Body of pancreas (tissue), 4 donors: ENCODE measurements at regions not wholly inside any gene's neighbourhood (a gene's known extent, or its start where the extent isn't known, plus 50 kb on each side); places are given as distances from the start of the nearest gene placed in this dataset.

Experiments used
- ATAC-seq: fragments of 150-250 bp; one replicate; pipeline ENCODE4 v1.9.1; 2016
- DNase-seq, 4 donors: peaks; one replicate each; pipeline ENCODE4 v3.0.0-alpha.2; 2019
- H3K27ac ChIP-seq, 4 donors: fragments of 200-600 bp; sonication (generic); 1 replicate in 3 of 4; 2 replicates in 1 of 4; pipeline versions ENCODE4 v1.5.1 to v1.6.1; 2016 to 2019; ENCODE audit warnings: mild to moderate bottlenecking in 1 of 4, mixed read lengths in 1 of 4, moderate library complexity in 1 of 4
- H3K27me3 ChIP-seq, 2 donors: fragments of 200-600 bp; sonication (generic); one replicate each; pipeline ENCODE4 v1.6.0; 2016; ENCODE audit warnings: mild to moderate bottlenecking in 1 of 2
- H3K36me3 ChIP-seq, 2 donors: fragments of 200-600 bp; sonication (generic); replicated peaks in 1 of 2; 2 replicates each; pipeline ENCODE4 v1.5.1; 2016; ENCODE audit warnings: low read depth in 2 of 2; ENCODE audit not compliant: insufficient read depth in 1 of 2
- H3K4me1 ChIP-seq: fragments of 200-600 bp; sonication (generic); one replicate; pipeline ENCODE4 v1.6.0; 2016
- H3K4me3 ChIP-seq, 2 donors: fragments of 200-600 bp; sonication (generic); 1 replicate in 1 of 2; 2 replicates in 1 of 2; pipeline ENCODE4 v1.5.1; 2016 to 2019
- H3K9me3 ChIP-seq, 3 donors: fragments of 200-600 bp; sonication (generic); 1 replicate in 2 of 3; 2 replicates in 1 of 3; pipeline ENCODE4 v1.5.1; 2016
- POLR2A ChIP-seq, 3 donors: fragments of 450-650 bp; IDR thresholded peaks; one replicate each; pipeline ENCODE4 v1.6.1; 2016; ENCODE audit warnings: antibody characterized with exemption in 3 of 3, mild to moderate bottlenecking in 2 of 3
- WGBS, 2 donors: methylation state at CpG; one replicate each; pipeline ENCODE4 v1.1.5; 2017; 5-methylcytosine and 5-hydroxymethylcytosine counted together
- intact Hi-C: fragments of 100-400 bp; cut with DNase I; formaldehyde crosslinking; loops from one replicate; pipeline ENCODE4 v1.15.1; 2023
- TF ChIP-seq, protein P1 (sequence below), 7 experiments: fragments of 450-650 bp in 4 of 7; fragments of 200-600 bp in 3 of 7; sonication (generic) in 3 of 7; IDR thresholded peaks; one replicate each; pipeline ENCODE4 v1.5.1; 2016 to 2019; ENCODE audit warnings: antibody characterized with exemption in 7 of 7

DNA sequence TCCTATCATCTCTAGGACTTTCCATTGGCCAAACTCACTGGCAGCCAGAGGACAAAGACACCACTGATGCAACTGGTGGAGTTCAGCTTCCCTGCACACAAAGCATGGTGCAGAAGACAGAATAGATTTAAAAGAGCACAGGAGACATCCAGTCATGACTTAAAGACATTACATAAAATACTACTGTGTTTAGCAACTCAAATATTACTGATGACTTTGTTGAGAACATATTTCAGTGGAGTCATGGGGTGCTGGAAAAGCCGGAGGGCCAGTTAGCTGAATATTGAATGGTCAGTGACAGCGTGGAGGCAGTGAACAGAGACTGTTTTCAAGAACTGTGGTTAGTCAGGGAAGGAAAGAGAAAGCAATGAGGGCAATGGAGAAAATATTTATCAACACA lies 296.3 kb upstream of the NRP1 start:
- Histone ChIP-seq H3K27me3 (no peaks in the 10 kb centered on the region), H3K27ac (no peak overlapping the region), H3K4me1 (no peaks in the 10 kb centered on the region), H3K9me3 (no peaks in the 10 kb centered on the region), H3K4me3 (no peak overlapping the region), H3K36me3 (no peaks in the 10 kb centered on the region)
- ATAC-seq (no peak), DNase-seq (no peak)
- TF ChIP-seq, protein P1, sequence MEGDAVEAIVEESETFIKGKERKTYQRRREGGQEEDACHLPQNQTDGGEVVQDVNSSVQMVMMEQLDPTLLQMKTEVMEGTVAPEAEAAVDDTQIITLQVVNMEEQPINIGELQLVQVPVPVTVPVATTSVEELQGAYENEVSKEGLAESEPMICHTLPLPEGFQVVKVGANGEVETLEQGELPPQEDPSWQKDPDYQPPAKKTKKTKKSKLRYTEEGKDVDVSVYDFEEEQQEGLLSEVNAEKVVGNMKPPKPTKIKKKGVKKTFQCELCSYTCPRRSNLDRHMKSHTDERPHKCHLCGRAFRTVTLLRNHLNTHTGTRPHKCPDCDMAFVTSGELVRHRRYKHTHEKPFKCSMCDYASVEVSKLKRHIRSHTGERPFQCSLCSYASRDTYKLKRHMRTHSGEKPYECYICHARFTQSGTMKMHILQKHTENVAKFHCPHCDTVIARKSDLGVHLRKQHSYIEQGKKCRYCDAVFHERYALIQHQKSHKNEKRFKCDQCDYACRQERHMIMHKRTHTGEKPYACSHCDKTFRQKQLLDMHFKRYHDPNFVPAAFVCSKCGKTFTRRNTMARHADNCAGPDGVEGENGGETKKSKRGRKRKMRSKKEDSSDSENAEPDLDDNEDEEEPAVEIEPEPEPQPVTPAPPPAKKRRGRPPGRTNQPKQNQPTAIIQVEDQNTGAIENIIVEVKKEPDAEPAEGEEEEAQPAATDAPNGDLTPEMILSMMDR (IDR thresholded peaks at IDR 0.05), result no peak
- TF ChIP-seq POLR2A (IDR thresholded peaks at IDR 0.05), result no peak
- intact Hi-C loops, result no loop called here
- WGBS, 2 donors, result 85 to 97% methylated on average over 2 of the region's 2 CpGs

DNA sequence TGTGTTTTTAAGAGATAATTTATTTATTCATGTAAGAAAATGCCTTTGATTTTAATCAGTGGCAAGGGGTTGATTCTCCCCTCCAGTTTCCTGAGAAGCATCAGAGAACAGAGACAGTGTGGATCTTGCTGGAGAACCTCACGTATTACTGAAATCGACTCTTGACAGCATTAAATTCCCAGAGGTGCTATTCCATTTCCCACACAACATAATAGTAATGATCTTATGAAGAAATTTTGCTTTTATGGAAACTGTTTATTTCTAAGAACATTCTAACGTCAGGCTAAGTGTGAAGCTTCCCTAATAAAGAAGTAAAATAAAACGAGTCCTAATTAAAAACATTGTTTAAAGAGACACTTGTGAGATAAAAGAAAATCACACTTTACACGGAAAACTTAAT lies 293.1 kb upstream of the NRP1 start:
- no peak for ATAC-seq
- no peaks in the 10 kb centered on the region for H3K4me1 ChIP-seq
- intact Hi-C loops, result no loop called here
- TF ChIP-seq POLR2A (IDR thresholded peaks at IDR 0.05), result no peak
- TF ChIP-seq, protein P1 (IDR thresholded peaks at IDR 0.05), result no peak
- no peaks in the 10 kb centered on the region for H3K27me3 ChIP-seq
- H3K9me3 ChIP-seq, result no peaks in the 10 kb centered on the region
- H3K36me3 ChIP-seq, result no peaks in the 10 kb centered on the region
- DNase-seq, result no peak
- 66 to 68% methylated on average over 5 of the region's 5 CpGs for WGBS, 2 donors
- H3K4me3 ChIP-seq, result no peak overlapping the region
- no peak overlapping the region for H3K27ac ChIP-seq

DNA sequence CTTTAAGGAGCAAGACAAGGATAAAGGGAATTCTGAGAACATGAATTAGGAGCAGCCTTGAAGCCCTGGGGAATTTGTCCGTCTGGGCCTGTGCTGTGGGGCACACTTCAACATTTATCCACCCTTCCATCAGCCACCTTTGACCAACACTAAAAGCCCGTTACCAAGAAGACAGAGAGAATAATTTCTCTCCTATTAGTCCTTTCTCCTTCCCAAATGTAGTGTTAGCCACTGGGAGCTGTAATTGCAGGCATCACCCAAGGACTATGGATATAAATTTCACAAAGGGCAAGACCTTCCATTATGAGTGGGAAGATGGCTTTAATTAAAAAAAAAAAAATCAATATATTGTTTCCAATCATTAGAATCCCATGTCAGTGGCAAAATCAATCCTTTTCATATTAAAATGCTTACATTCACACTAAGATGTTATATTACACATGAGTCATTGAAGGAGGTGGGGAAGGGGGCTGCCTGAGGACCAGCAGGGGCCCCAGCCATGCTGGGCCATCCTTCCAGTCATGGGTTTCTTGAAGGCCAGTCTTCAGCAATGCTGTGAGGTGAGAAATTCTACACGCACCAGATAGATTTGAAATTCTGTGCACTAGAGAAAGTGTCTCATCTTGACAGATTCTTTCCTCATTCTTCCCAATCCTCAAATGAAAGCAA lies 292.5 kb upstream of the NRP1 start:
- TF ChIP-seq, protein P1 (IDR thresholded peaks at IDR 0.05), result no peak
- TF ChIP-seq POLR2A (IDR thresholded peaks at IDR 0.05), result no peak
- intact Hi-C loops, result no loop called here
- Histone ChIP-seq H3K9me3 (no peaks in the 10 kb centered on the region), H3K36me3 (no peaks in the 10 kb centered on the region), H3K4me1 (no peaks in the 10 kb centered on the region), H3K27me3 (no peaks in the 10 kb centered on the region), H3K27ac (no peak overlapping the region), H3K4me3 (no peak overlapping the region)
- WGBS, 2 donors, result 92 to 93% methylated on average over 3 of the region's 3 CpGs
- DNase-seq (no peak), ATAC-seq (no peak)

DNA sequence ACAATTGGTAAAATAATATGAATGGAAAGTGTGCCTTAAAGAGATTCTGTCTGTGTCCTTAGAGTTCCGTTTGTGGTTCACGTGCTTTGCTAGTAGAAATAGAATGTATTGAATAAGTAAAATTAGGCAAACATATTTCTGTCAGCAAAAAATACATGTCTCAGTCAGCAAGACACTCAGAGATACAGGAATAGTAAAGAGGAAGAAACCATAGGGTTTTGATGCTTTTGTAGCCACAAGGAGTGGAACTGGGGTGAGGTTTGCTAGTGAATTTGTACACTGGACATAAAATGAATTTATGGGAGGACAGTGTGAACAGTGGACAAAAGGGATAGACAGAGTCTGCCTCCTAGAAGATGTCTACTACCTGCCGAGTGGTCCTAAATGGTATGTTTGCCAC lies 289.2 kb upstream of the NRP1 start:
- no peaks in the 10 kb centered on the region for H3K27me3 ChIP-seq
- no peak for DNase-seq
- no peak overlapping the region for H3K27ac ChIP-seq
- TF ChIP-seq, protein P1 (IDR thresholded peaks at IDR 0.05), result no peak
- no peak for TF ChIP-seq POLR2A (IDR thresholded peaks at IDR 0.05)
- H3K9me3 ChIP-seq, result no peaks in the 10 kb centered on the region
- H3K4me1 ChIP-seq, result no peaks in the 10 kb centered on the region
- H3K4me3 ChIP-seq, result no peak overlapping the region
- ATAC-seq, result no peak
- intact Hi-C loops, result no loop called here
- no peaks in the 10 kb centered on the region for H3K36me3 ChIP-seq
- 78 to 90% methylated on average over 3 of the region's 3 CpGs for WGBS, 2 donors

DNA sequence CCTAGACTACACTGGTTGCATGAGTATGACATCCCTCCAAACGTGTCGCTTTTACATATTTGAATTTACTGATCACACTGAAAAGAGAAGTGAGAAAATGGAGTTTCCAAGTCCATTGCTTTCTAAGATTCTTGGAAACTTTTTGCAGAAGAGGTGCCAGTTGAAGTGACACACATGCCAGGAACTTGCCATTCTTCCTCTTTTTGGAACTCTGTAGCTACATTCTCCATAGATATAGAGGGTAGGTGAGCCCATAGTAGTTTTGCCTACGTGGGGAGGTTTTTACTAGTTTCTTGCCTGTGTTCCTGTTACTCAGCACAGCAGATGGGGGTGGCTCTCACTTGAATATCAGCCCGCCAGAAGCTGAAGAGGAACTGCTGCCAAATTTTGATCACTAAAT lies 286.6 kb upstream of the NRP1 start:
- ATAC-seq, result no peak
- H3K4me3 ChIP-seq, result no peak overlapping the region
- 71 to 87% methylated on average over 4 of the region's 4 CpGs for WGBS, 2 donors
- no peaks in the 10 kb centered on the region for H3K4me1 ChIP-seq
- peak in 1 of 4 donors; percentile 24 for DNase-seq
- no peaks in the 10 kb centered on the region for H3K36me3 ChIP-seq
- intact Hi-C loops, result no loop called here
- no peak overlapping the region for H3K27ac ChIP-seq
- no peaks in the 10 kb centered on the region for H3K9me3 ChIP-seq
- H3K27me3 ChIP-seq, result no peaks in the 10 kb centered on the region
- TF ChIP-seq, protein P1 (IDR thresholded peaks at IDR 0.05), result no peak
- TF ChIP-seq POLR2A (IDR thresholded peaks at IDR 0.05), result no peak
